ENCODE measurements at regions not wholly inside any gene's neighbourhood (a gene's known extent, or its start where the extent isn't known, plus 50 kb on each side); places are given as distances from the start of the nearest gene placed in this dataset.

DNA sequence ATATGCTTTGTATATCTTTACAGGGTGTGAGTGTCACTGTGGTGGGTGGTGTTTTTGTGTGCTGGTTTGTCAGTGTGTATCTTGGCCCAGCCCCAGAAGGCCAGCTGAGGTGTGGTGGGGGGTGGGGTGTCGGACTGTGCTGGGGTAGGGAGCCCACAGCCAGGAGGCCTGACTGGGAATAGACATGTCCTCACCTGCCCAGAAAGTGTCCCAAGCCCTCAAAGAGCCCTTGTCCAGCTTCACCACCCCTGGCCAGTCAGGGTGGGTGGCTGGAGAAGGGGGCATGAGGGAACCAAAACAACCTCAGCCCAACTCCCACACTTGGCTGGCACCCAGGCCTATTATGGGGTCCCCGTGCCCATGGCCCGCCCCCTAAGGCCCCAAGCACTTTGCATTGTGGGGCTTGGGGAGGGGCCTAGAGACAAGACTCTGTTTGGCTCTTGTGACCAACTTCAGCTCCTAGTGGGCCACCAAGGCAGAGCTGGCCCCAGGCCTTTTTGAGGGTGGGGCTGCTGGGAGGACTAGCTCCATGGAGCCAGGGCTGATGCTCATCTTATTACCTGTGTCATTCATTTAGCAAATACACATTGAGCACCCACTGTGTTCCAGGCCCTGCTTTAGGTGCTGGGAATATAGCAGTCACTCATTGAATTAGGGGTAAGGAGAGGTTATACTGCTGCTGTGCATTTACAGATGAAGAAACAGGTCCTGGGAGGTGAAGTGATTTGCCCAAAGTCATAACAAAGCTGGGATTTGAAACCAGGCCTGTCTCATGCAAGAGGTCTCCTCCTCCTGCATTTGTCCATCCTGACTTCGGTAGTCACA, 56.2 kb upstream of the PSD2 start:
- DNase-seq = no peak
- intact Hi-C loops (cut with DNase I; ENCODE audit: low total_unique reads) (no loop called here), in situ Hi-C loops (cut with MboI; ENCODE audit: low pct_ligation_motif_present in 1 of 4, low pct_unique_long_range_greater_than_20kb in 1 of 4, low sequenced_read_pairs in 3 of 4) (no loop called here)
- Histone ChIP-seq H3K36me3 (no peaks in the 10 kb centered on the region), H3K9me3 (no peaks in the 10 kb centered on the region), H3K4me1 (peaks cover 0 to 2% (median 0%) of the 10 kb centered on the region in 4 donors), H3K27ac (no peak overlapping the region), H3K4me3 (no peak overlapping the region), H3K27me3 (no peaks in the 10 kb centered on the region)
- TF ChIP-seq POLR2AphosphoS5 (IDR thresholded peaks at IDR 0.05) (no peak), POLR2A (IDR thresholded peaks at IDR 0.05) (no peak), EP300 (IDR thresholded peaks at IDR 0.05; ENCODE audit: low read depth) (no peak), CTCF (IDR thresholded peaks at IDR 0.05) (no peak)
- 72% methylated on average over 4 of the region's 4 CpGs; no CpG with 5 or more reads in 1 of the 2 donors for WGBS, 2 donors (ENCODE audit: low coverage in 1 of 2)

GRCh38 chr5:139740138-139740991, 55.2 kb upstream of the PSD2 start:
- 70 to 73% methylated on average over 3 to 19 of the region's 19 CpGs for WGBS, 2 donors (ENCODE audit: low coverage in 1 of 2)
- no peak for DNase-seq
- in situ Hi-C loops (cut with MboI; ENCODE audit: low pct_ligation_motif_present in 1 of 4, low pct_unique_long_range_greater_than_20kb in 1 of 4, low sequenced_read_pairs in 3 of 4) = no loop called here

DNA sequence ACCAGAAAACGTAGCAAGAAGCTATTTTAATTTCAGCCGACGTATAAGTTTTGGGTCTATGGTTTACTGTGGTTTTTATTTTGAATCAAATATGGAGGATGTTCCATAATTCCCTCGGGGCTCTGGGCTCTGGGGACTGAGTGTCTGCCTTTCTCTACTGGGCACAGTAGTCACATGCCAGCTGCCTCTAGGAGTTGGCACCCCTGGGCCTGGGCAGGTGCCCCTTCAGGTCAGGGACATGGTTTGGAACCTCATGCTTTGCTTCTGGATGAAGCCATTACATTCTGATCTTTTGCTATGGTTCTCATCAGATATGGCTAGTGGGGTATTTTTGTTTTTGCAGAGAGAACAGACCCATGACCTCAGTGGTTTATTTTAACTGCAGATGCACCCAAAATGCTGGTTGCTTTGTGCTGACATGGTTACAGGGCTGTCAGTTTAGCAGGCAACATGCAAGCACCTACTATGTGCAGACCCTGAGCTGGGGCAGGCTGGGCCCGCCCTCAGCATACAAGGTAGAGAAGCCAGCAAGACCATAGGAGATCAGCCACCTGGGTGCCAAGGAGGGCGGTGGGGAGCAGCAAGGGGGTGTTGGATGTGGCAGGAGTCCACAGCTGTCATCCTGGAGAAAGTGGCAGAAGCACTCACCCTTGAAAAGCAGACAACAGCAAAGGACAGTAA, 54.5 kb upstream of the PSD2 start:
- Histone ChIP-seq H3K27ac (no peak overlapping the region), H3K36me3 (no peaks in the 10 kb centered on the region), H3K4me3 (no peak overlapping the region), H3K27me3 (peaks cover 13% of the 10 kb centered on the region), H3K9me3 (no peaks in the 10 kb centered on the region), H3K4me1 (peaks cover 0 to 12% (median 3%) of the 10 kb centered on the region in 4 donors)
- WGBS, 2 donors (ENCODE audit: low coverage in 1 of 2) = 81% methylated on average over 6 of the region's 6 CpGs; no CpG with 5 or more reads in 1 of the 2 donors
- in situ Hi-C loops (cut with MboI; ENCODE audit: low pct_ligation_motif_present in 1 of 4, low pct_unique_long_range_greater_than_20kb in 1 of 4, low sequenced_read_pairs in 3 of 4) = no loop called here
- intact Hi-C loops (cut with DNase I; ENCODE audit: low total_unique reads) = no loop called here
- no peak for DNase-seq
- TF ChIP-seq CTCF (IDR thresholded peaks at IDR 0.05) (no peak), EP300 (IDR thresholded peaks at IDR 0.05; ENCODE audit: low read depth) (no peak), POLR2A (IDR thresholded peaks at IDR 0.05) (no peak), POLR2AphosphoS5 (IDR thresholded peaks at IDR 0.05) (no peak)

More at GRCh38 chr5:139740138-139740991, 55.2 kb upstream of the PSD2 start:
- Histone ChIP-seq H3K36me3 (no peaks in the 10 kb centered on the region), H3K27me3 (peaks cover 6% of the 10 kb centered on the region), H3K4me3 (no peak overlapping the region), H3K27ac (no peak overlapping the region), H3K9me3 (no peaks in the 10 kb centered on the region), H3K4me1 (peaks cover 0 to 5% (median 0%) of the 10 kb centered on the region in 4 donors)
- intact Hi-C loops (cut with DNase I; ENCODE audit: low total_unique reads) = no loop called here
- no peak for TF ChIP-seq CTCF (IDR thresholded peaks at IDR 0.05)
- TF ChIP-seq EP300 (IDR thresholded peaks at IDR 0.05; ENCODE audit: low read depth) = no peak
- no peak for TF ChIP-seq POLR2AphosphoS5 (IDR thresholded peaks at IDR 0.05)
- TF ChIP-seq POLR2A (IDR thresholded peaks at IDR 0.05) = no peak

- in situ Hi-C loops (cut with MboI; ENCODE audit: low pct_ligation_motif_present in 1 of 4, low pct_unique_long_range_greater_than_20kb in 1 of 4, low sequenced_read_pairs in 3 of 4) = no loop called here
- peaks cover 20% of the 10 kb centered on the region for H3K27me3 ChIP-seq
- 72% methylated on average over 3 of the region's 3 CpGs; no CpG with 5 or more reads in 1 of the 2 donors for WGBS, 2 donors (ENCODE audit: low coverage in 1 of 2)
- no peaks in the 10 kb centered on the region for H3K36me3 ChIP-seq
- no peak for DNase-seq
- intact Hi-C loops (cut with DNase I; ENCODE audit: low total_unique reads) = no loop called here
- peaks cover 5 to 18% (median 9%) of the 10 kb centered on the region in 4 donors for H3K4me1 ChIP-seq
- no peak overlapping the region for H3K4me3 ChIP-seq
- no peaks in the 10 kb centered on the region for H3K9me3 ChIP-seq
- no peak overlapping the region for H3K27ac ChIP-seq
- no peak for TF ChIP-seq CTCF (IDR thresholded peaks at IDR 0.05)
- TF ChIP-seq POLR2AphosphoS5 (IDR thresholded peaks at IDR 0.05) = no peak
- TF ChIP-seq POLR2A (IDR thresholded peaks at IDR 0.05) = no peak
- no peak for TF ChIP-seq EP300 (IDR thresholded peaks at IDR 0.05; ENCODE audit: low read depth)
These were observed 53.8 kb upstream of the PSD2 start for GRCh38 chr5:139741823-139742172.
